HG03095 (cell line): ENCODE measurements at regions not wholly inside any gene's neighbourhood (a gene's known extent, or its start where the extent isn't known, plus 50 kb on each side); places are given as distances from the start of the nearest gene placed in this dataset.
"Not testable (repeated sequence)": the region's sequence is repeated elsewhere in the genome, so short reads cannot be mapped to it uniquely, and the experiment has no call there.

Source experiments
- ATAC-seq: cut with Tn5 transposase; IDR thresholded peaks from one replicate; pipeline ENCODE4 v1.9.1; 2021; ENCODE audit warnings: moderate library complexity; ENCODE audit not compliant: unreplicated experiment

GRCh38 chr11:71154261-71154805, 98.0 kb downstream of the SHANK2 start:
- ATAC-seq, result no peak

DNA sequence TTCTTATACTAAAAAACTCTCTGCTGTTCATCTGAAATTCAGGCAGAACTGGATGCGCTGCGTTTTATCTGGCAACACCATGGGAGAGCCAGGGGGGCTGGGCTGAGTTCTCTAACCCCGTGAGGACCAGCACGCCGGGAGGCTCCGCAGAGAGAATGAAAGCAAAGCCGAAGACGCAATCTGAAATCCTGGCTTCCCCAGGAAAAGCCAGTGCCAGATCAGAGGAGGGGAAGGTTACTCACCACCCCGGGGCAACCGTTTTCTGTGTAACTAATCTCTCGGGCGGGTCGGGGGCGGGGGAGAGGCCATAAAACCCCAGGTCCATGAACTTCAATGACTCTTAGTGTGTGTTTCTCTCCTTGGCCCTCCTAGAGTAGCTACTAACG, 99.4 kb downstream of the SHANK2 start:
- ATAC-seq, result no peak

DNA sequence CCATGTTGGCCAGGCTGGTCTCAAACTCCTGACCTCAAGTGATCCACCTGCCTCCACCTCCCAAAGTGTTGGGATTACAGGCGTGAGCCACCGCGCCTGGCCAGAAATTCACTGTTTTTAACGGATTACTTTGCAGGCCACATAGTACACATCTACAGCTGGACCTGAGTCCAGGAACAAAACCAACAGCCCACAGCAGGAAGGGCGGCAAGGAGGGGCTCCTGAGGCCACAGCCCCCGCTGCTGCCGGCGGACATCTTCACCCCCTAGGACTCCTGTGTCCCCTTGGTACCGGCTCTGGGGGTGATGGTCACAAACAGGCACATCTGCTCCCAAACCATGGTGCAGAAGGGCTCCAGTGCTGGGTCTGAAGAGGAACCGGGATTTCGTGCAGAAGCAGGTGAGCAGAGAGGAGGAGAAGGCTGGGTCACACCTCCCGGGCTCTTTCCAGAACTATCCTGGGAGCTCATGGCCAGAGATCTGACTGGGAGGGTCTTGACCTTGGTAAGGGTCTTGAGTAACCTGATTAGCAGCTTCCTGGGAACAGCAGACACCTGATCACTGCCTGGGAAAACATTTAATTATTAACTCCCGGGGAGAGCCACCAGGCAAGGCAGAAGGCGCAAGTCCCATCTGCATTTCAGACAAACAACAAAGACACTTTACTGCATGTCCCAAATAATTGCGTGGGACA, 99.9 kb downstream of the SHANK2 start:
- not testable (repeated sequence) for ATAC-seq

DNA sequence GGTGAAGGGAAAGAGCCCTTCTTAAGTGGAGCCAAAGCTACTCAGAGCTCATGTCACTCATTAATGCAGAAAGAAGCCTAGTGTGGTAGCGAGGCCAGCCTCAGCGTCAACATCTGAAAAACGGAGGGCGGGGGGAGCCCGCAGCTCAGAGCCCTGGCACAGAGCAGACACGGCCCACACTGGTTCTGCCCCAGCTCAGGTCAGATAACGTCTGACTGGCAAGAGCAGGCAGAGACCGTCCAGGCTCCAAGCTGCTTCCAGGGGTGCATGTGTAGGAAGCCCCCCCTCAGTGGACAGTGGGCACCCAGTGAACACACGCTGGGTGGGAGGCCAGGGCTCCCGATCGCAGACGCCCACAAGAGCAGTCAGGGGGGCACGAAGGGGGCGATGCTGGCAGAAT, 100.8 kb downstream of the SHANK2 start:
- ATAC-seq, result no peak

DNA sequence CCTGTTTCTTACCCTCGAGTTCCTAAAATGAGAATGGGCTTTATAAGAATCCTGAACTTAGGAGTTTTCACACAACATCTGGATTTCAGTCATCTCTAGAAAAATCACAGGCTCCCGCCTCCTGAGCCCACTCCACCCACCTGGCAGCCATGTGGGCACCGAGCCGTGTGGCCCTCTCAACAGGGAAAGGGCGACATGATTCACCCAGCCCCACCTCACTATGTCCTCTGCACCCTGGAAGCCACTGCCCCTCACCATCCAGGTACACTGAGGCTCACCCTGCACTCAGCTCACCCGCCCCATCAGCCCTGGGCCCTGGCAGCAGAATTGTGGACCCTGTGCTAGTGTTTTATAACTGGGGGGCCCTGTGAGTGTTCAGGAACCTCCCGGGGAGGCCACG, 101.5 kb downstream of the SHANK2 start:
- ATAC-seq, result no peak

- ATAC-seq, result no peak
These were observed 103.7 kb downstream of the SHANK2 start for GRCh38 chr11:71148716-71149115.

DNA sequence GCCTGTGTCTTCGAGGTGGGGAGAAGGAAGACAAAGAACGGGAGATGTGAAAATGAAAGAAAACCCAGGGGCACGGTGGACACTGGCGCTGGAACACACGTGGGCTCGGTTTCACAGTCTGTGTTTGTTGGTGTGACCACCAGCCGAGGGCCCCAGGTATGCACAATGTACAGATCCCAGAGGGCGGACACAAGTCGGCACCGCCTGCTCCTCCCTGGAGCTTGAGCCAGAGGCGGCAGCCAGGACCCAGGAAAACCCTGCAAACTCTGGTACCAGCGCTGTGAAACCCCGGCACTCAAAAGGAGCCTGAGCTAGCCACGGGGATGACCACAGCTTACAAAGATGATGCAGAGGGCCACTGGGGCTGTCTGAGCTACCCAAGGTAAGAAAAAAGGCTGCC, 105.0 kb downstream of the SHANK2 start:
- no peak for ATAC-seq

DNA sequence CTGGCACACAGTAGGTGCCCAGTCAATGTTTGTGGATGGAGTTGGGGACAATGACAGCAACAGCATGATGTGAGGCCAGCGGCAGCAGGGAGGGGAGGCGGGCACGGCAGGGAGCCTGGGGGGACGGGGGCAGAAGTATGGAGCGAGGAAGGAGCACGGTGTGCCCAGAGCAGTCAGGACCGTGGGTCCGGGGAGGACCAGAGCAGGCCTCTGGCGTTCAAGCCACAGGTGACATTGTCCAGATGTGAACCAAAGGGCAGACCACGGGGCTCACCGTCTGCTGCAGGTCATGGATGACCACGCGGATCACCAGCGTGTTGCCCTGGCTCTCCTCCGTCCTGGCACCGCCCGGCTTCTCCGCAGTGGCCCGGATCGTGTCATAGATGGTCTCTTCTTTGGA, 105.5 kb downstream of the SHANK2 start:
- no peak for ATAC-seq

- ATAC-seq, result no peak
These were observed 106.2 kb downstream of the SHANK2 start for GRCh38 chr11:71145988-71146824.

GRCh38 chr11:71145368-71145767, 107.0 kb downstream of the SHANK2 start:
- ATAC-seq, result no peak

DNA sequence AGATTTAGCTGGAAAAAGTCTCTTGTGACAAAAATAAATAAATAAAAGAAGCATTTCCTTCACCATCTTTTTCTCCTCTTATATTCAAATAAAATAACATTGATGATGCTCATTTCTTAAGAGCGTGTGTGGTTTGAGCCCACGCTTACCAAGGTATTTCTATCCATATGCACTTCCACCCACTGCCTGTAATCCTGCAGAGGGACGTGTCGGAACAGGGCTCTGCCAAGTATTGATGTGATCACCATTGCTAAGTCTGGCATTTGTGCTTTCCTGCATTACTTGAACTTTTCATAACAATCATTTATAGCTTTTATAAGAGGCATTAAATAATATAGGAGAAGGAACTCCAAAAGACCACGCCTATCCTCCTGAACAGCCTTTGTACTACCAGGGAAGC, 107.6 kb downstream of the SHANK2 start:
- no peak for ATAC-seq

DNA sequence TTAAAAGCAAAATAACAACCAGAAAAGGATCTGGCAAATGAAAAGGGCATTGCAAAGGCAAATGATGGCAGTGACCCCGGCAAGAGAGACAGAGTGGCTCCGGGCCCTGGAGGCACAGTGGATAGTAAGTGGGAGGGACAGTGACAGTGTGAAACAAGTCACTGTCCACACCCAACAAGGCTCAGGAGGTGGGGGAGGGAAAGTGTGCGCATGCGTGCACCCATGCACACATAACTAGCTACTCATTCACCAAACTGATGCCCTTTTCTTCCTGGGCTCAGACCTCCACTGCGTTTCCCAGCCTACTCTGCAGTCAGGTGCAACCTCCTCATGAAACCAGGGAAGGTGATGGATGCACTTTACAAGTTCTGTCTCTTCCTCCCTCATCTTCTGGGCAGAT, 108.4 kb downstream of the SHANK2 start:
- ATAC-seq, result no peak

DNA sequence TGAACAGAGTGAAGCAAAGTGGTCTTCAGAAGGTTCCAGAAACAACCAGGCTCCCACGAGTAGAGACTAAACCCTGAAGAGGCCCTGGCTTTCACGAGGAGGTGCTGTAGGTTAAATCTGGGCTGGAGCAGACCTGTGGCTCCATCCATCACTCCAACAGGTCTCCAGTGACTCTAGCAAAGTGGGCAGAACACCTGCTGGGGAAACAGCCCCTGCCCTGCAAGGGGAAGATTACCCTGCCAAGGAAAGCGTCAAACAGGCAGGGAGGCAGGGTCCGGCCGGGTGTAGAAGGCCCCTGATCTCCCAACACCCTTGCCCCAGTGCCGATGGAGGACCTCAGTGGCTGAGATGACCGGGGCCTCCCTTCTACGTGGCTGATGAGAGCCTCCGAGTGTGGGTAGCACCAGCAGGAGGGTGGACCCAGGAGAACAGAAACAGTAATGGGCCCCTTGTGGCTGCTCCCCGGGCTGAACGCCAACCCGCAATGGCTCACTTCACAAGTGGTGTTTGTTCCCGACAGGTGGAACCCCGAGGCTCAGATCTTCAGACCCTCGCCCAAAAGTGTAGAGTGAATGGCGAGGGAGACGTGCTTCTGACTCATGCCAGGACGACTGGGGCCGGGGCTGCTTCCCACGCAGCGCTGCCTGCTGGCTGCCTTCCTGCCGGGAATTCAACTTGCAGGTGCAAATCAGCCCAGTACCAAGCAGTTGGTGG, 112.0 kb downstream of the SHANK2 start:
- no peak for ATAC-seq

DNA sequence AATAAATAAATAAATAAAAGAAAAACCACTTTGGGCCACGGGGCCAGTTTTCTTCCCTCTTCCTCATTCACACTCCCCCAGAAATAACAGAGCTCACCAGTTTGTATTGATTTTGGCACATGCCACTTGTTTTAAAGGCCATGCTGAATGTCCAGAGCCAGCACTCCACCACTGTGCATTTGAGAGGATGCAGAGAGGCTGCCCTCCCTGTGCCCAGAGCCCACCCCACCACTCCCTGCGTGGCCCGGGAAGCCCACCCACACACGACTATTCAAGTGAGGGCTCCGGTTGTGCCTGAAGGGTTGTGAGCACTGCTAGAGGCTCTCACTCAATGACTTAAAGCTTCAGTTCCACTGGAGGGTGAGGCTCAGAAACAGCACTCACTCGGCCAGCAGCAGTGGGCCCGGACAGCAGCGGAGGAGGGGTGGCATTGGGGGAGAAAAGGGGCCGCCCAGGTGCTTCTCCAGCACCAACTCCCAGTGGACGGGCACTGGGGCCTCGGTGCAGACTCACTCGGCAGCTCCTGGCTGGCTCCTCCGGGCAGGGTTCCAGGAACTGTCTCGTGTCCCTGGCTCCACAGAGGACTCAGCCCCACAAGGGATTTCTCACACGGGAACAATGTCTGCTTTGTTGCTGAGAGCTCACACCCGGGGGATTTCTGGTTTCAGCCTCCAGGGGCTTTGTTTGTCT, 112.7 kb downstream of the SHANK2 start:
- no peak for ATAC-seq

DNA sequence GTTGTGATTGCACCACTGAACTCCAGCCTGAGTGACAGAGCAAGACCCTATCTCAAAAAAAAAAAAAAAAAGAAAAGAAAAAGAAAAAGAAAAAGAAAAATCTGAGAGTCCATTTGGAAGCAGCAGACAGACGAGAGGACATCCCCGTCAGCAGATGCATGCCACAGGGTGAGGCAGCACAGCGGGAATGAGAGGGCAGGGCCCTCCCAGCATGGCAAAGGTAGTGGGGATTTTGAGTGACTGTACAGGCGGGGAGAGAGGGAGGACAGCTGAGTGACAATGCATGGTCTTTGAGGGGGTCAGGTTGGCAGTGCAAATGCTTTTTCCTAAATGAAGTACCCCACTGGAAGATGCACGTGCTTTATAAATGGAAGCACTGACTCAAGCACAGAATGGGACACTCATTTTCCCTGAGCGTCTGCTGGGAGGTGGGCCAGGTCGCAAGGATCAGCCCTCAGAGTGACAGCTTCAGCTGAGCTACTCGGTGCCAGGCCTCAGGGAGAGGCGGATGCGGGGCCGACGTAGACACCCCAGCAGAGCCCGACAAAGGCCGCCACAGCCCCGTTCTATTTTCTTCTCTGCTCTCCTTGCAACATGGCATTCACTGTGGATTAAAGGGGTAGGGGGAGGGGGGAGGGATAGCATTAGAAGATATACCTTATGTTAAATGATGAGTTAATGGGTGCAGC, 113.5 kb downstream of the SHANK2 start:
- no peak for ATAC-seq

- no peak for ATAC-seq
These were observed 115.0 kb downstream of the SHANK2 start for GRCh38 chr11:71137376-71137775.

GRCh38 chr11:71136095-71136845, 116.1 kb downstream of the SHANK2 start:
- ATAC-seq, result no peak

DNA sequence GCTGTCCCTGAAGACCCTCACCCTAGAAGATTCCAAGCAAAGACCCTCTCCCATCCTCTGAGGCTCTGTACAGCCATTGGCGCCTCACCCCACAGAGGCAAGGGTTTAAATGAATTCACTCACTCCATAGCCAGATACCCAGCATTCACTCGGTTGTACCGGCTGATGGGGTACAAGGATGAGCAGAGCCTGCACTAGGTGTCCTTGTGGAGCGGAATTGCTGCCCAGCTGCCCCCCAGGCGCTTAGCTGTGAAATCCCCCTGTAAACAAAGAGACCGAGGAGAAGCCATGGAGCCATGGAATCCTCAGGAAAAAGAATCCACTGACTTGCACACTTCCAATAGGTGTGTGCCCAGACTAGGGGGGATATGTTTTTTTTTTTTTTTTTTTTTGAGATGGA, 117.3 kb downstream of the SHANK2 start:
- no peak for ATAC-seq

- no peak for ATAC-seq
These were observed 118.4 kb downstream of the SHANK2 start for GRCh38 chr11:71133946-71134345.

DNA sequence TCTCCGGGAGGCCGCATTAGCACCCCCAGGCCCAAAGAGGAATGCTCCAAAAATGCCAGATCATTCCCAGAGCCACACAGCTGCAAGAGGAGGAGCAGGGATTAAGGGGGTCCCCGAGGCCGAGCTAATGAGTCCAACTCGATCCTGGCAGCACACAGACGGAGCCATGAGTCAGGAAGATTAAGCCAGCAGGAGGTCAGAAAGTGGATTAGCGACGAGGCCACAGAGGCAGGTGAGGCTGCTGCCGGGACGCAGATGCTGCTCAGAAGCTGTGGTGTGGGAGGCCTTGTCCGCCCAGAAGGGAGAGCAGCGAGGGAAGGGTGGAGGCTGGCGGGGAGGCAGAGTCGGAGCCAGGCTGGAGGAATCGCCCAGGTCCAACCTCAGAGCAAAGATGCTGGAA, 120.5 kb downstream of the SHANK2 start:
- no peak for ATAC-seq
